GM21381 (cell line): ENCODE measurements at regions not wholly inside any gene's neighbourhood (a gene's known extent, or its start where the extent isn't known, plus 50 kb on each side); places are given as distances from the start of the nearest gene placed in this dataset.

Source experiments
- ATAC-seq: cut with Tn5 transposase; IDR thresholded peaks from one replicate; pipeline ENCODE4 v1.9.1; 2021; ENCODE audit warnings: mild to moderate bottlenecking, moderate library complexity; ENCODE audit not compliant: unreplicated experiment

- ATAC-seq: no peak
Measured at GRCh38 chr6:141337191-141337590, 795.5 kb upstream of the GJE1 start.

- no peak for ATAC-seq
Measured at GRCh38 chr6:141335477-141336273, 797.0 kb upstream of the GJE1 start.

- ATAC-seq: no peak
Measured at GRCh38 chr6:141326925-141327324, 805.8 kb upstream of the GJE1 start.

GRCh38 chr6:141326426-141326825 lies 806.3 kb upstream of the GJE1 start:
- no peak for ATAC-seq

- no peak for ATAC-seq
Measured at GRCh38 chr6:141321493-141322347, 811.0 kb upstream of the GJE1 start.

- no peak for ATAC-seq
Measured at GRCh38 chr6:141316236-141316635, 816.5 kb upstream of the GJE1 start.

- ATAC-seq: no peak
Measured at GRCh38 chr6:141313986-141314385, 818.7 kb upstream of the GJE1 start.

- ATAC-seq: no peak
Measured at GRCh38 chr6:141309295-141309694, 823.4 kb upstream of the GJE1 start.

- no peak for ATAC-seq
Measured at GRCh38 chr6:141307309-141307998, 825.3 kb upstream of the GJE1 start.

- ATAC-seq: no peak
Measured at GRCh38 chr6:141303907-141304306, 828.8 kb upstream of the GJE1 start.

GRCh38 chr6:141301779-141302178 lies 830.9 kb upstream of the GJE1 start:
- no peak for ATAC-seq

GRCh38 chr6:141290941-141291721 lies 841.6 kb upstream of the GJE1 start:
- no peak for ATAC-seq

GRCh38 chr6:141288947-141289346 lies 843.8 kb upstream of the GJE1 start:
- no peak for ATAC-seq

GRCh38 chr6:141282263-141282662 lies 850.5 kb upstream of the GJE1 start:
- ATAC-seq: no peak

- ATAC-seq: no peak
Measured at GRCh38 chr6:141269684-141270083, 863.0 kb upstream of the GJE1 start.

GRCh38 chr6:141267420-141267819 lies 865.3 kb upstream of the GJE1 start:
- ATAC-seq: no peak

GRCh38 chr6:141265756-141266623 lies 866.7 kb upstream of the GJE1 start:
- ATAC-seq: no peak

- ATAC-seq: no peak
Measured at GRCh38 chr6:141264101-141264500, 868.6 kb upstream of the GJE1 start.

- ATAC-seq: no peak
Measured at GRCh38 chr6:141261672-141262060, 871.1 kb upstream of the GJE1 start.
